ENCODE measurements at regions not wholly inside any gene's neighbourhood (a gene's known extent, or its start where the extent isn't known, plus 50 kb on each side); places are given as distances from the start of the nearest gene placed in this dataset.

DNA sequence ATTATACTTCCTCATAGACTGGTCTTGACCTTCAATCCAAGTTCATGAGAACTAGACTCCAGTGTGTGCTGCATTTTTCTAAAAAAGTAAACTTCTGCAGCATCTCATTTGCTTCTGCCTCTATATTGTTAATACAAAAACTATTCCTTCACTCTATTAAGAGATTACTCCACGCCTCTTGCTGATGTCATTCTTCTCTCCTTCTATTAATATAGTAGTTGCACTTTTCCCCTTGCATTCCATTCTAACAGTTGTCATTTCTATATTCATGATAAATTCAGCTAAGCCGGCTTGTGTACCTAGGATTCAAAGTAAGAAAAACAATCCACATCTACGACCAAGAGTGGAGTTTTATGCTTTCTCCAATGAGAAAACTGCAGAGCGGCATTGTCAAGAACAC, 480.4 kb upstream of the NOVA1 start:
- POLR2A ChIA-PET (ENCODE audit: unreplicated experiment): no interaction called here
- no peak for DNase-seq
- CTCF ChIA-PET: no interaction called here

More for the DNA sequence above, 480.4 kb upstream of the NOVA1 start:
- Histone ChIP-seq H2BK120ac (ENCODE audit: low read depth, low read length) (no peak overlapping the region), H3K4me2 (ENCODE audit: low read depth, low read length) (no peak overlapping the region), H3K14ac (replicated peaks; ENCODE audit: low read depth, low read length) (no peak overlapping the region), H3K9me1 (ENCODE audit: insufficient read depth, low read length) (no peaks in the 10 kb centered on the region), H4K5ac (ENCODE audit: low read depth, low read length) (no peak overlapping the region), H2BK20ac (ENCODE audit: low read depth, low read length) (no peak overlapping the region), H3K4ac (ENCODE audit: low read depth, low read length) (no peak overlapping the region), H3K9me3 (ENCODE audit: control insufficient read depth, insufficient read depth, low read length) (no peaks in the 10 kb centered on the region), H3K4me1 (ENCODE audit: control insufficient read depth, insufficient read depth, low read length) (no peaks in the 10 kb centered on the region), H2BK15ac (ENCODE audit: low read depth, low read length) (no peak overlapping the region), H4K8ac (ENCODE audit: low read depth in 2 of 2, low read length in 2 of 2) (no peak overlapping the region), H3K23ac (ENCODE audit: low read depth, low read length) (no peak overlapping the region), H4K20me1 (ENCODE audit: insufficient read depth, low read length) (no peaks in the 10 kb centered on the region), H3K36me3 (ENCODE audit: control insufficient read depth, insufficient read depth, low read length) (no peaks in the 10 kb centered on the region), H2BK5ac (ENCODE audit: low read depth, low read length, poor library complexity, severe bottlenecking) (no peak overlapping the region), H3K18ac (ENCODE audit: low read depth, low read length) (no peak overlapping the region), H3K56ac (ENCODE audit: extremely low read depth, insufficient read depth, low read length) (no peak overlapping the region), H3K79me1 (ENCODE audit: low read depth in 1 of 2, low read length in 2 of 2) (no peaks in the 10 kb centered on the region), H2AK5ac (ENCODE audit: low read depth, low read length) (no peak overlapping the region), H3K27me3 (ENCODE audit: control insufficient read depth, insufficient read depth, low read length) (no peaks in the 10 kb centered on the region), H3K4me3 (ENCODE audit: insufficient read depth, low read depth, low read length) (no peak overlapping the region), H2AK9ac (replicated peaks; ENCODE audit: low read depth, low read length, poor library complexity) (no peak overlapping the region), H3K27ac (ENCODE audit: insufficient read depth, low read length) (no peak overlapping the region), H3K9ac (ENCODE audit: low read depth, low read length) (no peak overlapping the region), H2AFZ (replicated peaks; ENCODE audit: low read length, poor library complexity) (no peak overlapping the region), H4K91ac (ENCODE audit: insufficient read depth, low read depth, low read length) (no peak overlapping the region)
- ATAC-seq (ENCODE audit: low read depth): no peak
- no TSS peak for BruUV-seq (replicated peaks)
- no peak for TF ChIP-seq BHLHE40 (IDR thresholded peaks at IDR 0.05; ENCODE audit: low read depth, low read length)
- TF ChIP-seq MXI1 (IDR thresholded peaks at IDR 0.05; ENCODE audit: borderline replicate concordance, low read depth, low read length): no peak
- TF ChIP-seq FOS (IDR thresholded peaks at IDR 0.05; ENCODE audit: low read depth, low read length): no peak
- TF ChIP-seq, protein P1, sequence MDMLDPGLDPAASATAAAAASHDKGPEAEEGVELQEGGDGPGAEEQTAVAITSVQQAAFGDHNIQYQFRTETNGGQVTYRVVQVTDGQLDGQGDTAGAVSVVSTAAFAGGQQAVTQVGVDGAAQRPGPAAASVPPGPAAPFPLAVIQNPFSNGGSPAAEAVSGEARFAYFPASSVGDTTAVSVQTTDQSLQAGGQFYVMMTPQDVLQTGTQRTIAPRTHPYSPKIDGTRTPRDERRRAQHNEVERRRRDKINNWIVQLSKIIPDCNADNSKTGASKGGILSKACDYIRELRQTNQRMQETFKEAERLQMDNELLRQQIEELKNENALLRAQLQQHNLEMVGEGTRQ (IDR thresholded peaks at IDR 0.05; ENCODE audit: low read depth, low read length): no peak
- TF ChIP-seq, protein P2, sequence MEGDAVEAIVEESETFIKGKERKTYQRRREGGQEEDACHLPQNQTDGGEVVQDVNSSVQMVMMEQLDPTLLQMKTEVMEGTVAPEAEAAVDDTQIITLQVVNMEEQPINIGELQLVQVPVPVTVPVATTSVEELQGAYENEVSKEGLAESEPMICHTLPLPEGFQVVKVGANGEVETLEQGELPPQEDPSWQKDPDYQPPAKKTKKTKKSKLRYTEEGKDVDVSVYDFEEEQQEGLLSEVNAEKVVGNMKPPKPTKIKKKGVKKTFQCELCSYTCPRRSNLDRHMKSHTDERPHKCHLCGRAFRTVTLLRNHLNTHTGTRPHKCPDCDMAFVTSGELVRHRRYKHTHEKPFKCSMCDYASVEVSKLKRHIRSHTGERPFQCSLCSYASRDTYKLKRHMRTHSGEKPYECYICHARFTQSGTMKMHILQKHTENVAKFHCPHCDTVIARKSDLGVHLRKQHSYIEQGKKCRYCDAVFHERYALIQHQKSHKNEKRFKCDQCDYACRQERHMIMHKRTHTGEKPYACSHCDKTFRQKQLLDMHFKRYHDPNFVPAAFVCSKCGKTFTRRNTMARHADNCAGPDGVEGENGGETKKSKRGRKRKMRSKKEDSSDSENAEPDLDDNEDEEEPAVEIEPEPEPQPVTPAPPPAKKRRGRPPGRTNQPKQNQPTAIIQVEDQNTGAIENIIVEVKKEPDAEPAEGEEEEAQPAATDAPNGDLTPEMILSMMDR (conservative IDR thresholded peaks at IDR 0.05; ENCODE audit: low read depth, low read length): no peak
- no peak for TF ChIP-seq NFE2L2 (IDR thresholded peaks at IDR 0.05; ENCODE audit: low read depth, low read length)
- TF ChIP-seq CHD1 (IDR thresholded peaks at IDR 0.05; ENCODE audit: low read depth, low read length): no peak
- TF ChIP-seq SMC3 (IDR thresholded peaks at IDR 0.05; ENCODE audit: low read depth, low read length): no peak
- TF ChIP-seq POLR2A (IDR thresholded peaks at IDR 0.05; ENCODE audit: low read depth, low read length): no peak
- no peak for TF ChIP-seq MAZ (IDR thresholded peaks at IDR 0.05; ENCODE audit: borderline replicate concordance, low read depth, low read length)
- TF ChIP-seq MAFK (IDR thresholded peaks at IDR 0.05; ENCODE audit: low read depth, low read length): no peak
- no peak for TF ChIP-seq CEBPB (IDR thresholded peaks at IDR 0.05; ENCODE audit: low read depth, low read length)
- TF ChIP-seq RAD21 (IDR thresholded peaks at IDR 0.05; ENCODE audit: low read length): no peak
- intact Hi-C loops (cut with micrococcal nuclease) (no loop called here), in situ Hi-C loops (cut with MboI; ENCODE audit: low sequenced_read_pairs) (no loop called here), dilution Hi-C loops (cut with HindIII; ENCODE audit: low sequenced_read_pairs, unreplicated experiment) (no loop called here)
- no CpG with 5 or more reads among the region's 4 CpGs for WGBS, 2 experiments (ENCODE audit: extremely low coverage in 2 of 2, insufficient read length in 1 of 2)

All from IMR-90 (cell line).